ENCODE measurements at regions not wholly inside any gene's neighbourhood (a gene's known extent, or its start where the extent isn't known, plus 50 kb on each side); places are given as distances from the start of the nearest gene placed in this dataset.

GRCh38 chr6:22068561-22069305 lies 228.1 kb downstream of the PRL start:
- TF ChIP-seq FOS (IDR thresholded peaks at IDR 0.05; ENCODE audit: borderline replicate concordance, insufficient read depth, low read length) (no peak), POLR2AphosphoS5 (IDR thresholded peaks at IDR 0.05; ENCODE audit: insufficient read depth, low read depth, low read length) (no peak), MAX (IDR thresholded peaks at IDR 0.05; ENCODE audit: insufficient read depth, insufficient read length) (no peak), POLR2A (IDR thresholded peaks at IDR 0.05; ENCODE audit: low read depth, low read length) (no peak), MYC (IDR thresholded peaks at IDR 0.05; ENCODE audit: low read depth, low read length) (no peak), GATA2 (IDR thresholded peaks at IDR 0.05; ENCODE audit: insufficient read depth, insufficient read length, low read depth, low read length) (no peak), JUN (IDR thresholded peaks at IDR 0.05; ENCODE audit: borderline replicate concordance, insufficient read depth, insufficient read length, low read depth) (no peak), EZH2 (IDR thresholded peaks at IDR 0.05; ENCODE audit: borderline replicate concordance, low read depth, low read length, severe bottlenecking) (no peak)
- TF ChIP-seq, protein P1, sequence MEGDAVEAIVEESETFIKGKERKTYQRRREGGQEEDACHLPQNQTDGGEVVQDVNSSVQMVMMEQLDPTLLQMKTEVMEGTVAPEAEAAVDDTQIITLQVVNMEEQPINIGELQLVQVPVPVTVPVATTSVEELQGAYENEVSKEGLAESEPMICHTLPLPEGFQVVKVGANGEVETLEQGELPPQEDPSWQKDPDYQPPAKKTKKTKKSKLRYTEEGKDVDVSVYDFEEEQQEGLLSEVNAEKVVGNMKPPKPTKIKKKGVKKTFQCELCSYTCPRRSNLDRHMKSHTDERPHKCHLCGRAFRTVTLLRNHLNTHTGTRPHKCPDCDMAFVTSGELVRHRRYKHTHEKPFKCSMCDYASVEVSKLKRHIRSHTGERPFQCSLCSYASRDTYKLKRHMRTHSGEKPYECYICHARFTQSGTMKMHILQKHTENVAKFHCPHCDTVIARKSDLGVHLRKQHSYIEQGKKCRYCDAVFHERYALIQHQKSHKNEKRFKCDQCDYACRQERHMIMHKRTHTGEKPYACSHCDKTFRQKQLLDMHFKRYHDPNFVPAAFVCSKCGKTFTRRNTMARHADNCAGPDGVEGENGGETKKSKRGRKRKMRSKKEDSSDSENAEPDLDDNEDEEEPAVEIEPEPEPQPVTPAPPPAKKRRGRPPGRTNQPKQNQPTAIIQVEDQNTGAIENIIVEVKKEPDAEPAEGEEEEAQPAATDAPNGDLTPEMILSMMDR (IDR thresholded peaks at IDR 0.05; ENCODE audit: extremely low read depth in 1 of 2, insufficient read depth in 1 of 2, low read depth in 1 of 2, low read length in 2 of 2): no peak
- ChIA-PET CTCF (interaction anchor here (1.0 kb wide), 1 partner anchor 269 kb away, joined by 3 read pairs; no protein-coding TSS in a partner anchor), POLR2A (no interaction called here)
- Histone ChIP-seq H3K27ac (ENCODE audit: insufficient read depth, low read depth, low read length) (no peak overlapping the region), H3K4me3 (replicated peaks in 1 of 3; ENCODE audit: insufficient read depth in 1 of 3, low read depth in 1 of 3, low read length in 3 of 3) (no peak overlapping the region), H2AFZ (ENCODE audit: low read depth, low read length) (no peak overlapping the region), H3K36me3 (ENCODE audit: control insufficient read depth in 2 of 2, extremely low read depth in 1 of 2, insufficient read depth in 2 of 2, low read length in 2 of 2) (no peaks in the 10 kb centered on the region), H3K27me3 (ENCODE audit: control insufficient read depth in 2 of 2, insufficient read depth in 2 of 2, low read length in 2 of 2) (no peaks in the 10 kb centered on the region), H3K9ac (replicated peaks; ENCODE audit: extremely low read depth, insufficient read depth, low read length) (no peak overlapping the region), H3K79me2 (ENCODE audit: control insufficient read depth, insufficient read depth, low read length) (no peaks in the 10 kb centered on the region), H3K4me1 (ENCODE audit: control insufficient read depth, extremely low read depth, insufficient read depth, low read length) (peaks cover 16% of the 10 kb centered on the region), H3K4me2 (ENCODE audit: insufficient read depth, low read length) (no peak overlapping the region), H3K9me3 (replicated peaks; ENCODE audit: control insufficient read depth, insufficient read depth, low read length) (no peaks in the 10 kb centered on the region), H3K9me1 (replicated peaks; ENCODE audit: control insufficient read depth, extremely low read depth, insufficient read depth, low read length) (no peaks in the 10 kb centered on the region), H4K20me1 (replicated peaks; ENCODE audit: control insufficient read depth, extremely low read depth, insufficient read depth, low read length) (no peaks in the 10 kb centered on the region)
- no TSS peak for BruUV-seq (replicated peaks)
- no peak for DNase-seq (ENCODE audit: low read depth, low spot score)
- no peak for FAIRE-seq
- dilution Hi-C loops (cut with MboI; ENCODE audit: extremely low pct_ligation_motif_present, low sequenced_read_pairs): no loop called here
- intact Hi-C loops (cut with micrococcal nuclease): no loop called here

Measured in endothelial cell of umbilical vein (primary cell).